HG03442 (cell line): ENCODE measurements at regions not wholly inside any gene's neighbourhood (a gene's known extent, or its start where the extent isn't known, plus 50 kb on each side); places are given as distances from the start of the nearest gene placed in this dataset.

ENCODE experiments used
- ATAC-seq: cut with Tn5 transposase; IDR thresholded peaks from one replicate; pipeline ENCODE4 v1.9.1; 2021; ENCODE audit warnings: mild to moderate bottlenecking, moderate library complexity; ENCODE audit not compliant: unreplicated experiment

DNA sequence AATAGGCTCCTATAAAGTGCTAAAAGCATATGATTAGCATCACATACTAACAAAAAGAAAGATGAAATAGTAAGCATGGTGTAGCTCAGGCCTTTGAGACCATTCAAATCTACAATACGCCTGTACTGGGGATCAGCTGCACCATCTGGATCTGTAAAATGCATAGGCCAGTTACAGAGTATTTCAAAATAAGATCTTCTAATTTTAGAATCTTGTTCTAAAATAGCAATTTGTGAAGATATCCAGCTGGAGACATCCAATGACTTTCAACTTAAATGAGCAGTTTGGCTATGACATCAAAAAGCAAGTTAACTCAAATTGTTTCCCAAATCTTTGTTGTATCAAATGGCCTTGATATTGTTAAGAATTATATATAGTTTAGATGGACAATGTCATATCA lies 386.3 kb downstream of the MRPS30 start:
- ATAC-seq: no peak
